Mesodermal cell (in vitro differentiated cells): ENCODE measurements at regions not wholly inside any gene's neighbourhood (a gene's known extent, or its start where the extent isn't known, plus 50 kb on each side); places are given as distances from the start of the nearest gene placed in this dataset.
"Not testable (repeated sequence)": the region's sequence is repeated elsewhere in the genome, so short reads cannot be mapped to it uniquely, and the experiment has no call there.

Experiments
- H3K27ac ChIP-seq: 2 replicates; pipeline ENCODE4 v1.7.0; 2013; ENCODE audit warnings: mild to moderate bottlenecking, low read depth, low read length, moderate library complexity; ENCODE audit not compliant: severe bottlenecking
- H3K36me3 ChIP-seq: 2 replicates; pipeline ENCODE4 v1.7.1; 2013; ENCODE audit warnings: mild to moderate bottlenecking, low read length, moderate library complexity; ENCODE audit not compliant: control insufficient read depth, insufficient read depth
- H3K4me1 ChIP-seq: one replicate; pipeline ENCODE4 v1.7.1; 2013; ENCODE audit warnings: mild to moderate bottlenecking, low read length; ENCODE audit not compliant: insufficient read depth, control insufficient read depth, poor library complexity, severe bottlenecking
- H3K4me3 ChIP-seq: 2 replicates; pipeline ENCODE4 v1.7.0; 2013; ENCODE audit warnings: low read length, control low read depth, mild to moderate bottlenecking; ENCODE audit not compliant: insufficient read depth, poor library complexity, severe bottlenecking; ENCODE audit errors: extremely low read depth
- H3K9me3 ChIP-seq: 2 replicates; pipeline ENCODE4 v1.7.1; 2013; ENCODE audit warnings: mild to moderate bottlenecking, low read length, moderate library complexity; ENCODE audit not compliant: control insufficient read depth
- WGBS, 2 experiments: methylation state at CpG; one replicate each; pipeline ENCODE4 v1.1.5; 2013; ENCODE audit warnings: missing lambda C conversion rate in 2 of 2; ENCODE audit not compliant: insufficient coverage in 2 of 2; 5-methylcytosine and 5-hydroxymethylcytosine counted together

DNA sequence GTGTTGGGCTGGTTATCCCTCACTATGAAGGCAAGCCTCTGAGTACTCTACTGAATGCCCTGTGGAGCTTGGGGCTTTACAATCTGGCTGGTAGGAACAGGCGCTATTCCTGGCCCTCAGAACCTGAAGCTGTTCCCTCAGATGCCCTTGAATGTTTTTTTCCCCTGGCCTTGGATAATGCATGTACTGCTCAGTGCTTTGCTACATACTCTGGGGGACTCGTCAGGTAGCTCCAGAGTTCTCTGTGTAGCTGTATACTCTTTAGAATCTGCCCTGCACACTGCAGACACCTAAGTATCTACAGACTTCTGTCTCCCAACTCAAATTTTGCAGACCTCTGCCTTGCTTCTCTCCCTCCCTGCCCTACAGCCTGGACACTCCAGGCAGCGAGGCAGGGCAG, 93.2 kb downstream of the PROP1 start:
- not testable (repeated sequence) for H3K4me1 ChIP-seq, H3K27ac ChIP-seq
- WGBS, 2 experiments: no CpG with 5 or more reads among the region's 3 CpGs

DNA sequence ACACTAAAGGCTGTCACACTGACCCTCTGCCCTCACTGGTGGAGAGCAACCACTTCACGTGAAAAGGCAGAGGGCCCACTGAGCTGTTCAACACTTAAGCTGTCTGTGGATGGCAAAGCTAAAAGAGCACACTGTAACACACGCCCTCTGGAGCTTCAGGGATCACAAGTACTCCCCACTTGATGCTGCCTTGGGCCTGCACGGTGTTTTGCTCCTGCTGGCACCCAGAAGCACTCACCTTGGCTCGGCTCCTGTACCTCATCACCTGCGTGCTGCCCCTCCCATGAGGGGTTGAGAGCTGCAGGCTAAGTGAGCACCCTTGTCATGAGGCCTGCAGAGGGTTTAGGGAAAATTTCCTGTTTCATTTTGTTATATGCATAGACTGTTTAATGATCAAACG, 96.0 kb downstream of the PROP1 start:
- not testable (repeated sequence) for H3K4me3 ChIP-seq, H3K36me3 ChIP-seq, H3K9me3 ChIP-seq, H3K27ac ChIP-seq, H3K4me1 ChIP-seq
- WGBS, 2 experiments: no CpG with 5 or more reads among the region's 6 CpGs

More for the DNA sequence above, 93.2 kb downstream of the PROP1 start:
- not testable (repeated sequence) for H3K9me3 ChIP-seq, H3K4me3 ChIP-seq, H3K36me3 ChIP-seq

DNA sequence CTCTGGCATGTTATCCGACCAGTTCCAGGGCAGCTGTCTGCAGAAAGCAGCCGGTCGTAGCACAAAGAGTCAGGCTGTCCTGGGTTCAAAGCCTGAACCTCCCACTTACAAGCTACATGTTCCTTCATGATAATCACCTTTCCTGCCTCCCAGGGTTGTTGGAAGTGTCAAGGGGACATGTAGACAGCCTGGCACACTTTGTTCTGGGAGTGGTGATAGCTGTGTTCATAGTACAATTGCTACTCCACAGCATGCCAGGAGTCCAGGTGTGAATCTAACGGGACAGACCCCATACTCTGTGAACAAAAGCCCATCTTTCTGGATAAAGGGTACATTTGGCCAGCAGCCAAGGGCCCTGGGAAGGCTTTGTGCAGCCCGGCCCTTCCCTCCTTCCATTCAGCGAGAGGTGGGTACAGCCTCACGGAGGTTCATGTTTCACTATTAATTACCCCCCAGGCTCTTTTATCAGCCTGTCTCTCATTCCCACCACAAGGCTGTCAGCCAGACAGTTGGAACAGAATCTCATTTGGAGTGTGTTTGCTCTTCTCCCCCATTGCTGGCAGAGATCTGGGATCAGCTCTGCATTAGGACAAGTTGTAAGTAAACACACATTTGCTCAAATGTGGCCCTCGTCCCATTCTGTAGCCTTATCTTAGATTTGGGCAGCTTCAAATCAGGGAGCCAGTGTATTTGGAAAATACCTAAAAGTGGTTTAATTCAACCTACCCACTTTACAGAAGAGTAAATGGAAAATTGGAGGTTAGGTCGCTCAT, 101.2 kb downstream of the PROP1 start:
- not testable (repeated sequence) for H3K4me3 ChIP-seq, H3K27ac ChIP-seq, H3K4me1 ChIP-seq, H3K9me3 ChIP-seq, H3K36me3 ChIP-seq
- WGBS, 2 experiments: no CpG with 5 or more reads among the region's 9 CpGs

DNA sequence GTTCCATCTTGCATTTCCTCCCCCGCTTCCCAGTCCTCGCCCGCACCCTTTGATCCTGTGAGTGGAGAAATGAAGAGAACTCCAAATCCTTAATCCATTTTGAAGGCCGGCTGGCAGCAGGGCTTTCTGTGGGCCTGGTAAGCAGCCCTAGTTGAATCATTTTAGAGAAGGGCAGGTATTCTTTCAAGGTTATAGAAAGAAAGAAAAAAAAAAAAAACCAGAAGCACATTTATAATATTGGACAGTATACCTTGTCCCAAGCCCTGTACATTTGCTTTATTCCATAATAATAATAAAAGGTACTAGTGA, 103.7 kb downstream of the PROP1 start:
- not testable (repeated sequence) for H3K27ac ChIP-seq, H3K4me1 ChIP-seq, H3K9me3 ChIP-seq, H3K36me3 ChIP-seq, H3K4me3 ChIP-seq
- WGBS, 2 experiments: no CpG with 5 or more reads among the region's 4 CpGs

DNA sequence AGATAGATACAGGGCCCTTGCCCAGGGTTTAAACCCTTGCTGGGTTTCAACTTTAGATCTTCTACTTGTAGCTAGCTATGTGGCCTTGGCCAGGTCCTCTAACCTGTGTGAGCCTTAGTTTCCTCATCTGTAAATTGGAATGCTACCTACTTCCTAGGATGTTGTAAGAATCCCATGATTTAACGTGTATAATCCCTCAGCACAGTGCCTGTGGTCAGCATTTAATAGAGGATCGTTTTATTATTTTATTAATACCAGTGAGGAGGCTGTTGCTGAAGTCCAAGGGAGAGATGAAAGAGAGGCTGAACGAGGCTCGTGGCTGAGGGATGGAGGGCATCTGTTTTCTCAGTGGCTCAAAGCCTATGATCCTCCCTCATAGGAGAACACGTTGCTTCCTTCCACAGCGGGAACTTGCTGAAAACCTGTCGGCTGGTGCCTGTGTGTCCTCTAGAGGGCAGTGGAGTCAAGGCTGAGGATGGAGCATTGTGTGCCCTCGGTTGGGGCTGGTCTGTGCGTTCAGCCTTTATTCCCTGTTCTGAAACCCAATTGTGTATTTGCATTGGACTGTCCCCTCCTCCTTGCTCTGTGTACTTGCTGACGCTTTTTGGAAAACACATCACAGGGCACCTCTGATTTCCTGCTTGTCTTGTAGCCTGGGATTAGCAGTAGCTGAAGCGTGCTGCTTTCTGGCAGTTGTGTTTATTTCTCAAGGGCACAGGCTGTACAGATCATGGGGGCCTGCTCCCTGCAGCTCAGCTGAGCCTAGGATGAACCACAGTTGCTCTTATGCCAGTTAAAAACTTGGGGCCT, 104.3 kb downstream of the PROP1 start:
- no CpG with 5 or more reads among the region's 11 CpGs for WGBS, 2 experiments
- H3K27ac ChIP-seq, H3K36me3 ChIP-seq, H3K4me3 ChIP-seq, H3K4me1 ChIP-seq, H3K9me3 ChIP-seq: not testable (repeated sequence)

DNA sequence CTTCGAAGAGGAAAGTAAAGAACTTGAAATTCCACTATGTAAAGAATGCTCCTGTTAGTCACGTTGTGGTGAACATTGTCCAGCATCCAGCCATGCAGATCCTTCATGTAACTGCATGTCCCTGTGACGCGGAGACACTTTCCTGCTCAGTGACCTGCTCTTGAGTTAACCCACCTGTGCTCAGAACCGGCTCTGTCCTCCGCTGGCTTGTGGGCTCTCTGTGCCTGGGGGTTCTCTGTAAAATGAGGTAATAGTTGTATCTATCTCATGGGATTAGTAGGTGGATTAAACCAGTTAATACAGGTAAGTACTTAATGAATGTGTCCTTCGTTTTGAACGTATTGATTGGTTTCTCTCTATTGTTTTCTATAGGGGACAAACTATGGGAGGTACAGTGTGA, 100.6 kb upstream of the FAM153A start:
- not testable (repeated sequence) for H3K27ac ChIP-seq, H3K4me1 ChIP-seq, H3K4me3 ChIP-seq, H3K9me3 ChIP-seq, H3K36me3 ChIP-seq
- 73 to 92% methylated on average over 2 to 4 of the region's 8 CpGs for WGBS, 2 experiments

DNA sequence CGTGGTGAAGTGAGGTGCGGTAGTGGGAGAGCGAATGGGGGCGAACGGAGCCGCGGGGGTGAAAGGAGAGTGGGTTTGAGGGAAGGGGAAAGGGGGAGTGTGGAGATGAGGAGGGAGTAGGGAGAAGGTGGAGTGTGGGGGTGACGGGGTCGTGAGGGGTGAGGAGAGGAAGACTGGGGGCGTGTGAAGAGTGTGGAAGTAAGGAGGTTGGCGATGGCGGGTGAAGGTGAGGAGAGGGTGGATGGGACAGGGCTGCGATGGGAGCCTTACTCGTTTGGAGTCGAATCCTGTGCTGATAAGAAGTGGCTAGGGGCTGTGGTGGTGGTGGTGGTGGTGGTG, 93.2 kb upstream of the FAM153A start:
- peak overlapping the region; percentile 31 for H3K4me3 ChIP-seq
- not testable (repeated sequence) for H3K9me3 ChIP-seq, H3K36me3 ChIP-seq, H3K27ac ChIP-seq, H3K4me1 ChIP-seq
- WGBS, 2 experiments: no CpG with 5 or more reads among the region's 15 CpGs

DNA sequence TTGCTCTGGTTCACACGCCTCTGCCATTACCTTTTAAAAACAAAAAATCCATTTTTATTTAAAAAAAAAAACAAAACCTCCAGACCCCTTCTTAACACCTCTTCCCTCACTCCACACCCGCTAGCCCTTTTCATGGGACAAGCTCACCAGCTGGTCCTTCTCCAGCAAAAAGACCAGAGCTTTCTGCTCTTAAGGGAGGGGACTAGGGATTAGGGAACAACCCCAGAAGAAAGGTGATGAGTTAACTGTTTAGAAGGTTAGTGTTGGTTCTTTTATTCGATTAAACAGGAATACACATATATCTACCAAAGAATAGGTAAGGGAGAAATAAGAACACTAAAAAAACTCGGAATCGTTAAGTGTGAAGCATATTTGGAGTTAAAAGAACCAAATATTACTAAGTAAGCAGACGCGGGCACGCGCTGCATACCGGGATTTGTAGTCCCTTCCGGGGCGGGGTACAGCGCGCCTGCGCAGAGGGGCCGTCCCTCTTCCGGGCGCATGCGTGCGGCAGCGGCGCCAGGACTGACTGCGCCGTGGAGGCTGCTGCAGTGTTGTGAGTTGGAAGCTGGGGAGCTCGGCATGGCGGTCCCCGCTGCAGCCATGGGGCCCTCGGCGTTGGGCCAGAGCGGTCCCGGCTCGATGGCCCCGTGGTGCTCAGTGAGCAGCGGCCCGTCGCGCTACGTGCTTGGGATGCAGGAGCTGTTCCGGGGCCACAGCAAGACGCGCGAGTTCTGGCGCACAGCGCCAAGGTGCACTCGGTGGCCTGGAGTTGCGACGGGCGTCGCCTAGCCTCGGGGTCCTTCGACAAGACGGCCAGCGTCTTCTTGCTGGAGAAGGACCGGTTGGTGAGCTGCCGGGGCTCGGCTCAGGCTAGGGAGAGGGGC, 92.6 kb upstream of the FAM153A start:
- H3K9me3 ChIP-seq, H3K27ac ChIP-seq, H3K4me1 ChIP-seq, H3K36me3 ChIP-seq, H3K4me3 ChIP-seq: not testable (repeated sequence)
- WGBS, 2 experiments: no CpG with 5 or more reads among the region's 56 CpGs

DNA sequence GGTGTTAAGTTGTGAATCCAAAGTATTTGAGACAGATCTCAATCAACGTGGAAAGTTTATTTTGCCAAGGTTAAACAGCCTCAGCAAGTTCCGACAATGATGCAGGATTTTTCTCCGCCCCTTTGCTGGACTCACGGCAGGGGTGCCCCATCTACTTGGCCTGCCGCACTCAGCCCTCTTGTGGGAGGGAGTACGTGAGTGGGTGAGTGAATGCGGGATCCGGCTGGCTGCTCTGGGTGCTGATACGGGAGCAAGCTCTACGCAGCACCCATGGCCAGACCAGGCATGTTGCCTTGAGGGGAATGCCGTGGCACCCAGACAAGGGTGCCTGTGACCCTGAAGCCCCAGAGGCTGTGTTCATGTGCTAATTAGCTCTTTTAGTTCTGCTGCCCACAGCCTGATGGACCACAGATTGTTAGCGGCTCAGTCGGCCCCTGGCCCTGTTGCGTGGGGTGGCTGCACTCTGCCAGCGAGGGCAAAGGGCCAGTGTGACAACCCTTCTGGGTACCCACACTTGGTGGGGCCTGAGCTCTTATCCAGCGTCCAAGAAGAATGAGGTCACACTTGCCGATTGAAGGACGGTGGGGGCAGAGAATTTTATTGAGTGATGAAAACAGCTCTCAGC, 81.2 kb upstream of the FAM153A start:
- not testable (repeated sequence) for H3K27ac ChIP-seq, H3K9me3 ChIP-seq, H3K4me1 ChIP-seq, H3K4me3 ChIP-seq, H3K36me3 ChIP-seq
- WGBS, 2 experiments: no CpG with 5 or more reads among the region's 18 CpGs

DNA sequence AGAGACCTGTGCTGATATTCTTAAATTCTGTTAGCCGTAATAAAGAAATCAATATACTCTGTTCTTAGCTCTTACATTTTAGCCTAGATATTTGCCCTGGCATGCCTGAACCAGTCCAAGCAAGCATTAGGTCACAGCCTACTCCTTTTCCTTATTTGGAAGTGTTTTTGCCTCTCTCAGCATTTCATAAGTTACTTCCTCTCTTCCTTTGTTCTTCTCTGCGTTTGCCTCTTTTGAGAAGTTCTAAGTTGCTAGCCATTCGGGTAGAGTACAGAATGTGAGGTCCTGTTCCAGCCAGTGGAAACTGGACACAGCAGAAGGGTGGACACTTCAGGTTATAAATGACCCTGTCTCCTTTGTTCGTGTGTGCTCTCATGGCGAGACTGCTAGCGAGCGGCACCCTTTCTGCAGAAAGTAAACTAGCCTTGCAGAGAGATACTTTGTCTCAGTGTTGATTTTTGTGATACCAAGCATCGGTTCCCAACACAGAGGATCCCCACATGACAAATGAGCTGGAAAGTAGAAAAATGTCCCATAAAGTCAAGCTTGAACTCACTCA, 75.0 kb upstream of the FAM153A start:
- not testable (repeated sequence) for H3K36me3 ChIP-seq, H3K4me3 ChIP-seq, H3K4me1 ChIP-seq, H3K9me3 ChIP-seq, H3K27ac ChIP-seq
- 100% methylated on average over 3 of the region's 8 CpGs; no CpG with 5 or more reads in 1 of the 2 experiments for WGBS, 2 experiments
